WTC11 (cell line): ENCODE measurements at regions not wholly inside any gene's neighbourhood (a gene's known extent, or its start where the extent isn't known, plus 50 kb on each side); places are given as distances from the start of the nearest gene placed in this dataset.

Source experiments
- ATAC-seq: fragments of 200-7000 bp; cut with Tn5 transposase; 2 replicates; pipeline ENCODE4 v1.10.0; 2021; ENCODE audit warnings: mild to moderate bottlenecking, moderate library complexity
- CTCF ChIA-PET: fragments of 300-600 bp; sonication (Branson Sonifier 250); formaldehyde crosslinking; loops from one replicate; lab custom pipeline; 2021; ENCODE audit warnings: antibody characterized with exemption; lab: Charles Lee
- POLR2A ChIA-PET: fragments of 350-600 bp; sonication (Branson Sonifier 250); formaldehyde crosslinking; loops from one replicate; lab custom pipeline; 2021; ENCODE audit warnings: antibody characterized with exemption; lab: Charles Lee
- DNase-seq: peaks from one replicate; pipeline ENCODE4 v3.0.0; 2021; ENCODE audit warnings: low spot score
- H3K27ac Mint-ChIP-seq: 2 replicates; pipeline ENCODE4 v1.8.0; 2021; ENCODE audit warnings: mixed read lengths
- H3K27me3 Mint-ChIP-seq: 2 replicates; pipeline ENCODE4 v1.8.0; 2021; ENCODE audit warnings: low read depth, mild to moderate bottlenecking, moderate library complexity, mixed read lengths
- H3K36me3 Mint-ChIP-seq: 2 replicates; pipeline ENCODE4 v1.8.0; 2021; ENCODE audit warnings: mixed read lengths
- H3K4me1 Mint-ChIP-seq: 2 replicates; pipeline ENCODE4 v1.8.0; 2022; ENCODE audit warnings: mixed read lengths
- H3K4me3 Mint-ChIP-seq: 2 replicates; pipeline ENCODE4 v1.8.0; 2021; ENCODE audit warnings: mild to moderate bottlenecking, moderate library complexity, mixed read lengths
- H3K9me3 Mint-ChIP-seq: 2 replicates; pipeline ENCODE4 v1.8.0; 2021; ENCODE audit warnings: mixed read lengths
- ATF2 ChIP-seq: sonication (generic); formaldehyde crosslinking; IDR thresholded peaks from 2 replicates; pipeline ENCODE4 v1.8.1; 2022; ENCODE audit warnings: low read depth, missing genetic modification reagents, borderline replicate concordance
- CREB1 ChIP-seq: sonication (generic); formaldehyde crosslinking; IDR thresholded peaks from 2 replicates; pipeline ENCODE4 v1.8.0; 2023; ENCODE audit warnings: mild to moderate bottlenecking, missing genetic modification reagents
- CREM ChIP-seq: sonication (generic); formaldehyde crosslinking; IDR thresholded peaks from 2 replicates; pipeline ENCODE4 v1.8.1; 2022; ENCODE audit warnings: mild to moderate bottlenecking, missing genetic modification reagents, moderate library complexity
- E2F5 ChIP-seq: sonication (generic); formaldehyde crosslinking; IDR thresholded peaks from 2 replicates; pipeline ENCODE4 v1.8.1; 2022; ENCODE audit warnings: mild to moderate bottlenecking, moderate library complexity, missing genetic modification reagents
- ESRRA ChIP-seq: sonication (generic); formaldehyde crosslinking; IDR thresholded peaks from 2 replicates; pipeline ENCODE4 v1.8.1; 2022; ENCODE audit warnings: mild to moderate bottlenecking, missing genetic modification reagents, borderline replicate concordance
- MXD4 ChIP-seq: fragments of 250-450 bp; sonication (Bioruptor Pico); IDR thresholded peaks from 2 replicates; pipeline ENCODE4 v1.8.0; 2021; ENCODE audit warnings: mild to moderate bottlenecking, moderate library complexity, borderline replicate concordance
- PREB ChIP-seq: sonication (generic); formaldehyde crosslinking; IDR thresholded peaks from 2 replicates; pipeline ENCODE4 v1.8.1; 2022; ENCODE audit warnings: mild to moderate bottlenecking, missing genetic modification reagents, moderate library complexity, borderline replicate concordance
- PRRX2 ChIP-seq: fragments of 250-450 bp; sonication (Bioruptor Pico); IDR thresholded peaks from 2 replicates; pipeline ENCODE4 v1.8.0; 2021; ENCODE audit warnings: mild to moderate bottlenecking
- RELA ChIP-seq: sonication (generic); formaldehyde crosslinking; IDR thresholded peaks from 2 replicates; pipeline ENCODE4 v1.8.1; 2022; ENCODE audit warnings: missing genetic modification reagents, mild to moderate bottlenecking, borderline replicate concordance
- SP1 ChIP-seq: sonication (generic); formaldehyde crosslinking; conservative IDR thresholded peaks from 2 replicates; pipeline ENCODE4 v1.8.1; 2022; ENCODE audit warnings: missing genetic modification reagents
- STAT6 ChIP-seq: sonication (generic); formaldehyde crosslinking; conservative IDR thresholded peaks from 2 replicates; pipeline ENCODE4 v1.8.1; 2023; ENCODE audit warnings: mild to moderate bottlenecking, low read depth, missing genetic modification reagents, moderate library complexity
- TEAD4 ChIP-seq: sonication (generic); formaldehyde crosslinking; IDR thresholded peaks from 2 replicates; pipeline ENCODE4 v1.8.0; 2022; ENCODE audit warnings: mild to moderate bottlenecking, missing genetic modification reagents
- ZNF232 ChIP-seq: sonication (generic); formaldehyde crosslinking; IDR thresholded peaks from 2 replicates; pipeline ENCODE4 v1.8.0; 2022; ENCODE audit warnings: mild to moderate bottlenecking, missing genetic modification reagents
- ZSCAN18 ChIP-seq: fragments of 250-450 bp; sonication (Bioruptor Pico); IDR thresholded peaks from 2 replicates; pipeline ENCODE4 v2.1.2; 2022; ENCODE audit warnings: mild to moderate bottlenecking, moderate library complexity
- TF ChIP-seq, protein P1 (sequence below): sonication (generic); formaldehyde crosslinking; IDR thresholded peaks from 2 replicates; pipeline ENCODE4 v1.8.1; 2022; ENCODE audit warnings: missing genetic modification reagents, borderline replicate concordance
- TF ChIP-seq, protein P2 (sequence below): sonication (generic); formaldehyde crosslinking; IDR thresholded peaks from 2 replicates; pipeline ENCODE4 v1.8.1; 2023; ENCODE audit warnings: mild to moderate bottlenecking, missing genetic modification reagents, borderline replicate concordance
- TF ChIP-seq, protein P3 (sequence below): fragments of 250-450 bp; sonication (Bioruptor Pico); IDR thresholded peaks from 2 replicates; pipeline ENCODE4 v1.8.0; 2021; ENCODE audit warnings: mild to moderate bottlenecking

DNA sequence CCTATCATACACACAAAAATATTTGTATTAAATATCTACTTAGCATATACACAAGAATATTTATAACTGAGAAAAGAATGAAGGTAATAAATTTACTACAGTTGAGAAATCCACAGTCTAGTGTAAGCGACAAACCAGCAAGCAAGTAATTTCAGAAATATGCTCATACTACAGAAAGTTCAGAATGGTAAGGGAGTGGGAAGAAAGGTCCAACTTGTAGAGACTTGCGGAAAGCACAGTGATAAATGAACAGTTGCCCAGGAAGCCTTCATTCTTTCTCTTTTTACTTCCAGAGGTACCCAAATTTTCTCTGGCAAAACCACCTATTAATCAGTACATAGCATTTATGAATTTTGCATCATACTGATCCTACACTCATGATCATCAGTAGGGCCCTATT, 438.1 kb upstream of the PCDH10 start:
- TF ChIP-seq STAT6 (CRISPR knock-in tag) (no peak), RELA (no peak), E2F5 (no peak), SP1 (CRISPR knock-in tag) (no peak), ESRRA (CRISPR knock-in tag) (no peak), CREM (CRISPR knock-in tag) (no peak), ZSCAN18 (CRISPR knock-in tag) (no peak), MXD4 (CRISPR knock-in tag) (no peak)
- TF ChIP-seq, protein P1, sequence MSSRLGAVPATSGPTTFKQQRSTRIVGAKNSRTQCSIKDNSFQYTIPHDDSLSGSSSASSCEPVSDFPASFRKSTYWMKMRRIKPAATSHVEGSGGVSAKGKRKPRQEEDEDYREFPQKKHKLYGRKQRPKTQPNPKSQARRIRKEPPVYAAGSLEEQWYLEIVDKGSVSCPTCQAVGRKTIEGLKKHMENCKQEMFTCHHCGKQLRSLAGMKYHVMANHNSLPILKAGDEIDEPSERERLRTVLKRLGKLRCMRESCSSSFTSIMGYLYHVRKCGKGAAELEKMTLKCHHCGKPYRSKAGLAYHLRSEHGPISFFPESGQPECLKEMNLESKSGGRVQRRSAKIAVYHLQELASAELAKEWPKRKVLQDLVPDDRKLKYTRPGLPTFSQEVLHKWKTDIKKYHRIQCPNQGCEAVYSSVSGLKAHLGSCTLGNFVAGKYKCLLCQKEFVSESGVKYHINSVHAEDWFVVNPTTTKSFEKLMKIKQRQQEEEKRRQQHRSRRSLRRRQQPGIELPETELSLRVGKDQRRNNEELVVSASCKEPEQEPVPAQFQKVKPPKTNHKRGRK: no peak
- TF ChIP-seq, protein P2, sequence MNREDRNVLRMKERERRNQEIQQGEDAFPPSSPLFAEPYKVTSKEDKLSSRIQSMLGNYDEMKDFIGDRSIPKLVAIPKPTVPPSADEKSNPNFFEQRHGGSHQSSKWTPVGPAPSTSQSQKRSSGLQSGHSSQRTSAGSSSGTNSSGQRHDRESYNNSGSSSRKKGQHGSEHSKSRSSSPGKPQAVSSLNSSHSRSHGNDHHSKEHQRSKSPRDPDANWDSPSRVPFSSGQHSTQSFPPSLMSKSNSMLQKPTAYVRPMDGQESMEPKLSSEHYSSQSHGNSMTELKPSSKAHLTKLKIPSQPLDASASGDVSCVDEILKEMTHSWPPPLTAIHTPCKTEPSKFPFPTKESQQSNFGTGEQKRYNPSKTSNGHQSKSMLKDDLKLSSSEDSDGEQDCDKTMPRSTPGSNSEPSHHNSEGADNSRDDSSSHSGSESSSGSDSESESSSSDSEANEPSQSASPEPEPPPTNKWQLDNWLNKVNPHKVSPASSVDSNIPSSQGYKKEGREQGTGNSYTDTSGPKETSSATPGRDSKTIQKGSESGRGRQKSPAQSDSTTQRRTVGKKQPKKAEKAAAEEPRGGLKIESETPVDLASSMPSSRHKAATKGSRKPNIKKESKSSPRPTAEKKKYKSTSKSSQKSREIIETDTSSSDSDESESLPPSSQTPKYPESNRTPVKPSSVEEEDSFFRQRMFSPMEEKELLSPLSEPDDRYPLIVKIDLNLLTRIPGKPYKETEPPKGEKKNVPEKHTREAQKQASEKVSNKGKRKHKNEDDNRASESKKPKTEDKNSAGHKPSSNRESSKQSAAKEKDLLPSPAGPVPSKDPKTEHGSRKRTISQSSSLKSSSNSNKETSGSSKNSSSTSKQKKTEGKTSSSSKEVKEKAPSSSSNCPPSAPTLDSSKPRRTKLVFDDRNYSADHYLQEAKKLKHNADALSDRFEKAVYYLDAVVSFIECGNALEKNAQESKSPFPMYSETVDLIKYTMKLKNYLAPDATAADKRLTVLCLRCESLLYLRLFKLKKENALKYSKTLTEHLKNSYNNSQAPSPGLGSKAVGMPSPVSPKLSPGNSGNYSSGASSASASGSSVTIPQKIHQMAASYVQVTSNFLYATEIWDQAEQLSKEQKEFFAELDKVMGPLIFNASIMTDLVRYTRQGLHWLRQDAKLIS: no peak
- Mint-ChIP-seq H3K27ac (no peak overlapping the region), H3K4me1 (no peaks in the 10 kb centered on the region), H3K36me3 (no peaks in the 10 kb centered on the region), H3K9me3 (no peaks in the 10 kb centered on the region), H3K27me3 (no peaks in the 10 kb centered on the region), H3K4me3 (no peak overlapping the region)
- ATAC-seq (no peak), DNase-seq (no peak)
- ChIA-PET CTCF (no interaction called here), POLR2A (no interaction called here)

DNA sequence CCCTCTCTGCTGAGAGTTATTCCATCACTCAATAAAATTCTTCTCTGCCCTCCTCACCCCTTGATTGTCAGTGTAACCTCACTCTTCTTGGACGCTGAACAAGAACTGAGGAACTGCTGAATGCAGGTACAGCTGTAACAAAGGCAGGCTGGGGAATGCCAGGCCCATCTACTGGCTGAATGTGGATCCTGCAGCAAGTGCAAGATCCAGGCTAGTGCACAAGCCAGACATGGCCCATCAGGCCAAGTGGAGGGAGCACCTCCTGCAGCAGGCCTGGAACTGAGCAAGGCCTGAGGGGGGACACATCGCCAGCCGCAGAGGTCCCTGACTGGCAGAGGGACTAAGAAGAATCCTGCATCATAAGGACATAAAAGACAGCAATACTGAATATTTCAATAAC, 411.8 kb upstream of the PCDH10 start:
- H3K36me3 Mint-ChIP-seq: no peaks in the 10 kb centered on the region
- ATAC-seq: peak; percentile 100
- no peak overlapping the region for H3K27ac Mint-ChIP-seq
- H3K4me1 Mint-ChIP-seq: peaks cover 3% of the 10 kb centered on the region
- CTCF ChIA-PET: interaction anchor here (0.6 to 1.0 kb wide), 2 partner anchors 20 to 179 kb away, joined by 3 read pairs; no protein-coding TSS in a partner anchor
- POLR2A ChIA-PET: interaction anchor here (0.6 kb wide), 1 partner anchor 84 kb away, joined by 3 read pairs; no protein-coding TSS in a partner anchor
- no peaks in the 10 kb centered on the region for H3K27me3 Mint-ChIP-seq
- H3K9me3 Mint-ChIP-seq: no peaks in the 10 kb centered on the region
- no peak overlapping the region for H3K4me3 Mint-ChIP-seq
- peak; percentile 54 for DNase-seq
- TF ChIP-seq CREB1 (CRISPR knock-in tag): no peak
- TF ChIP-seq STAT6 (CRISPR knock-in tag): 0 out of 2 replicates have a peak, but pooled peaks have one; percentile 71
- TF ChIP-seq TEAD4: no peak
- no peak for TF ChIP-seq PRRX2 (CRISPR knock-in tag)
- TF ChIP-seq, protein P3, sequence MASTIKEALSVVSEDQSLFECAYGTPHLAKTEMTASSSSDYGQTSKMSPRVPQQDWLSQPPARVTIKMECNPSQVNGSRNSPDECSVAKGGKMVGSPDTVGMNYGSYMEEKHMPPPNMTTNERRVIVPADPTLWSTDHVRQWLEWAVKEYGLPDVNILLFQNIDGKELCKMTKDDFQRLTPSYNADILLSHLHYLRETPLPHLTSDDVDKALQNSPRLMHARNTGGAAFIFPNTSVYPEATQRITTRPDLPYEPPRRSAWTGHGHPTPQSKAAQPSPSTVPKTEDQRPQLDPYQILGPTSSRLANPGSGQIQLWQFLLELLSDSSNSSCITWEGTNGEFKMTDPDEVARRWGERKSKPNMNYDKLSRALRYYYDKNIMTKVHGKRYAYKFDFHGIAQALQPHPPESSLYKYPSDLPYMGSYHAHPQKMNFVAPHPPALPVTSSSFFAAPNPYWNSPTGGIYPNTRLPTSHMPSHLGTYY: no peak
- TF ChIP-seq PREB (CRISPR knock-in tag): no peak
- TF ChIP-seq ZNF232 (CRISPR knock-in tag): 0 out of 2 replicates have a peak, but pooled peaks have one; percentile 22
- TF ChIP-seq ATF2 (CRISPR knock-in tag): no peak
